Liver (tissue), 3 donors: ENCODE measurements at regions not wholly inside any gene's neighbourhood (a gene's known extent, or its start where the extent isn't known, plus 50 kb on each side); places are given as distances from the start of the nearest gene placed in this dataset.

Experiments used
- CTCF ChIP-seq: fragments of 150-350 bp; IDR thresholded peaks from 2 replicates; pipeline ENCODE4 v1.5.1; 2017; ENCODE audit warnings: improper control_type of control experiment, low read depth, low read length; ENCODE audit not compliant: missing input control
- FOXA2 ChIP-seq: IDR thresholded peaks from 2 replicates; pipeline ENCODE4 v1.6.1; 2016; ENCODE audit warnings: antibody characterized with exemption
- GABPA ChIP-seq, 2 donors: IDR thresholded peaks in 1 of 2; conservative IDR thresholded peaks in 1 of 2; 2 replicates each; pipeline ENCODE4 v1.6.1; 2016; ENCODE audit warnings: antibody characterized with exemption in 2 of 2, mild to moderate bottlenecking in 1 of 2, moderate library complexity in 1 of 2
- JUND ChIP-seq, 2 donors: IDR thresholded peaks; 2 replicates each; pipeline ENCODE4 v1.6.1; 2016; ENCODE audit warnings: antibody characterized with exemption in 2 of 2
- MAX ChIP-seq: IDR thresholded peaks from 2 replicates; pipeline ENCODE4 v1.6.1; 2016; ENCODE audit warnings: antibody characterized with exemption
- donor health status: healthy.
- donor health status: healthy.

- TF ChIP-seq CTCF (no peak), JUND (IDR thresholded peaks at IDR 0.05) (no peak), GABPA (IDR thresholded peaks at IDR 0.05 in 1 of 2, conservative IDR thresholded peaks at IDR 0.05 in 1 of 2) (no peak), MAX (no peak), FOXA2 (no peak)
These were observed 54.4 kb upstream of the SPRED2 start for GRCh38 chr2:65486802-65487201.
